ENCODE measurements at regions not wholly inside any gene's neighbourhood (a gene's known extent, or its start where the extent isn't known, plus 50 kb on each side); places are given as distances from the start of the nearest gene placed in this dataset.

- H3K4me3 ChIP-seq (replicated peaks; ENCODE audit: insufficient read depth, low read length), result no peak overlapping the region
- no peaks in the 10 kb centered on the region for H3K27me3 ChIP-seq (ENCODE audit: insufficient read depth, poor library complexity, severe bottlenecking)
- TF ChIP-seq SPI1 (IDR thresholded peaks at IDR 0.05; ENCODE audit: borderline replicate concordance, low read depth) (no peak), CTCF (IDR thresholded peaks at IDR 0.05; ENCODE audit: insufficient read depth, low read length) (no peak), POLR2AphosphoS5 (IDR thresholded peaks at IDR 0.05; ENCODE audit: low read depth) (no peak), GABPA (IDR thresholded peaks at IDR 0.05; ENCODE audit: low read depth) (no peak), REST (IDR thresholded peaks at IDR 0.05; ENCODE audit: insufficient replicate concordance, low read depth) (no peak)
- no peak for DNase-seq (ENCODE audit: low read depth in 1 of 2, low spot score in 1 of 2)
- no peak overlapping the region for H3K27ac ChIP-seq (replicated peaks)
Measured at GRCh38 chr5:4189317-4189716, 593.7 kb downstream of the IRX1 start.

GRCh38 chr5:4191041-4191440, 595.4 kb downstream of the IRX1 start:
- H3K4me3 ChIP-seq (replicated peaks; ENCODE audit: insufficient read depth, low read length), result no peak overlapping the region
- TF ChIP-seq GABPA (IDR thresholded peaks at IDR 0.05; ENCODE audit: low read depth) (no peak), SPI1 (IDR thresholded peaks at IDR 0.05; ENCODE audit: borderline replicate concordance, low read depth) (no peak), REST (IDR thresholded peaks at IDR 0.05; ENCODE audit: insufficient replicate concordance, low read depth) (no peak), POLR2AphosphoS5 (IDR thresholded peaks at IDR 0.05; ENCODE audit: low read depth) (no peak), CTCF (IDR thresholded peaks at IDR 0.05; ENCODE audit: insufficient read depth, low read length) (no peak)
- H3K27ac ChIP-seq (replicated peaks), result no peak overlapping the region
- DNase-seq (ENCODE audit: low read depth in 1 of 2, low spot score in 1 of 2), result no peak
- no peaks in the 10 kb centered on the region for H3K27me3 ChIP-seq (ENCODE audit: insufficient read depth, poor library complexity, severe bottlenecking)

GRCh38 chr5:4191703-4192102, 596.1 kb downstream of the IRX1 start:
- no peaks in the 10 kb centered on the region for H3K27me3 ChIP-seq (ENCODE audit: insufficient read depth, poor library complexity, severe bottlenecking)

More at GRCh38 chr5:4191703-4192102, 596.1 kb downstream of the IRX1 start:
- no peak for TF ChIP-seq SPI1 (IDR thresholded peaks at IDR 0.05; ENCODE audit: borderline replicate concordance, low read depth)
- TF ChIP-seq POLR2AphosphoS5 (IDR thresholded peaks at IDR 0.05; ENCODE audit: low read depth), result no peak
- TF ChIP-seq GABPA (IDR thresholded peaks at IDR 0.05; ENCODE audit: low read depth), result no peak
- no peak for TF ChIP-seq CTCF (IDR thresholded peaks at IDR 0.05; ENCODE audit: insufficient read depth, low read length)
- no peak for TF ChIP-seq REST (IDR thresholded peaks at IDR 0.05; ENCODE audit: insufficient replicate concordance, low read depth)
- DNase-seq (ENCODE audit: low read depth in 1 of 2, low spot score in 1 of 2), result no peak
- Histone ChIP-seq H3K4me3 (replicated peaks; ENCODE audit: insufficient read depth, low read length) (no peak overlapping the region), H3K27ac (replicated peaks) (no peak overlapping the region)
